GM10266 (cell line): ENCODE measurements at regions not wholly inside any gene's neighbourhood (a gene's known extent, or its start where the extent isn't known, plus 50 kb on each side); places are given as distances from the start of the nearest gene placed in this dataset.

Source experiments
- DNase-seq: peaks from one replicate; pipeline ENCODE4 v3.0.0; 2012; ENCODE audit errors: extremely low spot score
- CTCF ChIP-seq: IDR thresholded peaks from 2 replicates; pipeline ENCODE4 v1.5.1; 2012; ENCODE audit warnings: mild to moderate bottlenecking, low read depth; ENCODE audit not compliant: control insufficient read depth, insufficient read depth; ENCODE audit errors: missing control alignments

- no peak for DNase-seq
- no peak for TF ChIP-seq CTCF
Observed at GRCh38 chr5:60184606-60185005, 291.1 kb upstream of the PDE4D start.

GRCh38 chr5:60183881-60184280 is 290.4 kb upstream of the PDE4D start:
- no peak for TF ChIP-seq CTCF
- no peak for DNase-seq

- no peak for DNase-seq
- TF ChIP-seq CTCF: no peak
Observed at GRCh38 chr5:60178101-60178500, 284.6 kb upstream of the PDE4D start.

GRCh38 chr5:60177596-60177995 is 284.1 kb upstream of the PDE4D start:
- TF ChIP-seq CTCF: no peak
- DNase-seq: no peak

- TF ChIP-seq CTCF: no peak
- no peak for DNase-seq
Observed at GRCh38 chr5:60173667-60174066, 280.1 kb upstream of the PDE4D start.

GRCh38 chr5:60163762-60164161 is 270.2 kb upstream of the PDE4D start:
- DNase-seq: no peak
- no peak for TF ChIP-seq CTCF

- no peak for TF ChIP-seq CTCF
- DNase-seq: no peak
Observed at GRCh38 chr5:60162441-60162840, 268.9 kb upstream of the PDE4D start.
